ENCODE measurements at regions not wholly inside any gene's neighbourhood (a gene's known extent, or its start where the extent isn't known, plus 50 kb on each side); places are given as distances from the start of the nearest gene placed in this dataset.

- Histone ChIP-seq H3K4me1 (ENCODE audit: control insufficient read depth in 1 of 2, insufficient read depth in 2 of 2, low read depth in 1 of 2, low read length in 1 of 2) (no peaks in the 10 kb centered on the region), H3F3A (replicated peaks; ENCODE audit: insufficient read depth) (no peaks in the 10 kb centered on the region), H3K9me3 (no peaks in the 10 kb centered on the region), H3K27me3 (ENCODE audit: insufficient read depth) (peaks cover 8% of the 10 kb centered on the region; the same call in 1 of the 2 replicates), H3K4me3 (ENCODE audit: low read depth in 2 of 2, low read length in 1 of 2) (no peak overlapping the region), H3K4me2 (no peak overlapping the region), H4K20me1 (ENCODE audit: insufficient read depth) (no peaks in the 10 kb centered on the region), H3K27ac (ENCODE audit: low read depth in 2 of 2, low read length in 1 of 2) (no peak overlapping the region), H3K79me2 (ENCODE audit: insufficient read depth) (no peaks in the 10 kb centered on the region), H3K36me3 (replicated peaks in 1 of 2; ENCODE audit: control insufficient read depth in 1 of 2, insufficient read depth in 2 of 2, low read length in 1 of 2) (no peaks in the 10 kb centered on the region), H3K9ac (no peak overlapping the region), H2AFZ (ENCODE audit: low read depth) (no peak overlapping the region), H3K9me2 (no peaks in the 10 kb centered on the region)
- POLR2A ChIA-PET = no interaction called here
- CTCF ChIA-PET = interaction anchor here (0.6 kb wide), 1 partner anchor 143 kb away, joined by 3 read pairs; no protein-coding TSS in a partner anchor
- TF ChIP-seq RFX5 (IDR thresholded peaks at IDR 0.05; ENCODE audit: low read length) (no peak), SIN3A (IDR thresholded peaks at IDR 0.05; ENCODE audit: borderline replicate concordance, low read depth, low read length) (no peak), GATA2 (CRISPR knock-in tag; IDR thresholded peaks at IDR 0.05) (no peak)
- no peak for DNase-seq
- WGBS (ENCODE audit: low lambda C conversion rate) = 3% methylated on average over 13 of the region's 13 CpGs
Measured at GRCh38 chr19:29385191-29385795, 140.5 kb upstream of the VSTM2B start.

DNA sequence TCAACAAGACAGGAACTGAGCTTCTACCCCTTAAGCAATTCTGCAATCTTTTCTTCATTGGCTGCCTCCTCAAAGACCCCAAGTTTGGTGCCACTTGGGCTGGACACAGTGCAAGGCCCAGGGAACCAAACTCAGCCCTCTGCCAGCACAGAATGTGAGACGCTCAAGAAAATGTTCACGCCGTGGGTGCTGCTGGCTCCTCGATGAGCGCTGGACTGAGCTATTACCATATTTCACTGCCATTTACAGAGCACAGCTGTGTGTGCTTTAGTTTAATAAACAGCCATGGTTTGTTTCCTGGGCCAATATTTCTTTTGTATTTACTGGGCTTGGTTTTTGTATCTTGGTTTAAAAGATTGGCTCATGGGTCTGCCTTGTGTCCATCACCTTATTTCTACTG is 138.8 kb upstream of the VSTM2B start:
- ChIA-PET CTCF (interaction anchor here (1.0 kb wide), 1 partner anchor 14 kb away, joined by 3 read pairs; no protein-coding TSS in a partner anchor), POLR2A (no interaction called here)
- DNase-seq = no peak
- TF ChIP-seq, protein P1, sequence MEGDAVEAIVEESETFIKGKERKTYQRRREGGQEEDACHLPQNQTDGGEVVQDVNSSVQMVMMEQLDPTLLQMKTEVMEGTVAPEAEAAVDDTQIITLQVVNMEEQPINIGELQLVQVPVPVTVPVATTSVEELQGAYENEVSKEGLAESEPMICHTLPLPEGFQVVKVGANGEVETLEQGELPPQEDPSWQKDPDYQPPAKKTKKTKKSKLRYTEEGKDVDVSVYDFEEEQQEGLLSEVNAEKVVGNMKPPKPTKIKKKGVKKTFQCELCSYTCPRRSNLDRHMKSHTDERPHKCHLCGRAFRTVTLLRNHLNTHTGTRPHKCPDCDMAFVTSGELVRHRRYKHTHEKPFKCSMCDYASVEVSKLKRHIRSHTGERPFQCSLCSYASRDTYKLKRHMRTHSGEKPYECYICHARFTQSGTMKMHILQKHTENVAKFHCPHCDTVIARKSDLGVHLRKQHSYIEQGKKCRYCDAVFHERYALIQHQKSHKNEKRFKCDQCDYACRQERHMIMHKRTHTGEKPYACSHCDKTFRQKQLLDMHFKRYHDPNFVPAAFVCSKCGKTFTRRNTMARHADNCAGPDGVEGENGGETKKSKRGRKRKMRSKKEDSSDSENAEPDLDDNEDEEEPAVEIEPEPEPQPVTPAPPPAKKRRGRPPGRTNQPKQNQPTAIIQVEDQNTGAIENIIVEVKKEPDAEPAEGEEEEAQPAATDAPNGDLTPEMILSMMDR (IDR thresholded peaks at IDR 0.05) = no peak
- TF ChIP-seq RCOR1 (IDR thresholded peaks at IDR 0.05; ENCODE audit: low read length) (no peak), PBX3 (IDR thresholded peaks at IDR 0.05) (no peak), GATA2 (CRISPR knock-in tag; IDR thresholded peaks at IDR 0.05) (no peak), MXI1 (IDR thresholded peaks at IDR 0.05; ENCODE audit: low read depth, low read length) (no peak), MEF2A (IDR thresholded peaks at IDR 0.05; ENCODE audit: borderline replicate concordance, low read depth) (no peak), SIN3A (IDR thresholded peaks at IDR 0.05; ENCODE audit: borderline replicate concordance, low read depth, low read length) (no peak), RAD21 (IDR thresholded peaks at IDR 0.05; ENCODE audit: low read length) (no peak), JUND (IDR thresholded peaks at IDR 0.05) (no peak), TEAD4 (IDR thresholded peaks at IDR 0.05; ENCODE audit: borderline replicate concordance, insufficient read depth) (no peak)
- TF ChIP-seq, protein P2, sequence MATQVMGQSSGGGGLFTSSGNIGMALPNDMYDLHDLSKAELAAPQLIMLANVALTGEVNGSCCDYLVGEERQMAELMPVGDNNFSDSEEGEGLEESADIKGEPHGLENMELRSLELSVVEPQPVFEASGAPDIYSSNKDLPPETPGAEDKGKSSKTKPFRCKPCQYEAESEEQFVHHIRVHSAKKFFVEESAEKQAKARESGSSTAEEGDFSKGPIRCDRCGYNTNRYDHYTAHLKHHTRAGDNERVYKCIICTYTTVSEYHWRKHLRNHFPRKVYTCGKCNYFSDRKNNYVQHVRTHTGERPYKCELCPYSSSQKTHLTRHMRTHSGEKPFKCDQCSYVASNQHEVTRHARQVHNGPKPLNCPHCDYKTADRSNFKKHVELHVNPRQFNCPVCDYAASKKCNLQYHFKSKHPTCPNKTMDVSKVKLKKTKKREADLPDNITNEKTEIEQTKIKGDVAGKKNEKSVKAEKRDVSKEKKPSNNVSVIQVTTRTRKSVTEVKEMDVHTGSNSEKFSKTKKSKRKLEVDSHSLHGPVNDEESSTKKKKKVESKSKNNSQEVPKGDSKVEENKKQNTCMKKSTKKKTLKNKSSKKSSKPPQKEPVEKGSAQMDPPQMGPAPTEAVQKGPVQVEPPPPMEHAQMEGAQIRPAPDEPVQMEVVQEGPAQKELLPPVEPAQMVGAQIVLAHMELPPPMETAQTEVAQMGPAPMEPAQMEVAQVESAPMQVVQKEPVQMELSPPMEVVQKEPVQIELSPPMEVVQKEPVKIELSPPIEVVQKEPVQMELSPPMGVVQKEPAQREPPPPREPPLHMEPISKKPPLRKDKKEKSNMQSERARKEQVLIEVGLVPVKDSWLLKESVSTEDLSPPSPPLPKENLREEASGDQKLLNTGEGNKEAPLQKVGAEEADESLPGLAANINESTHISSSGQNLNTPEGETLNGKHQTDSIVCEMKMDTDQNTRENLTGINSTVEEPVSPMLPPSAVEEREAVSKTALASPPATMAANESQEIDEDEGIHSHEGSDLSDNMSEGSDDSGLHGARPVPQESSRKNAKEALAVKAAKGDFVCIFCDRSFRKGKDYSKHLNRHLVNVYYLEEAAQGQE (IDR thresholded peaks at IDR 0.05; ENCODE audit: low read depth, low read length) = no peak
- TF ChIP-seq, protein P3, sequence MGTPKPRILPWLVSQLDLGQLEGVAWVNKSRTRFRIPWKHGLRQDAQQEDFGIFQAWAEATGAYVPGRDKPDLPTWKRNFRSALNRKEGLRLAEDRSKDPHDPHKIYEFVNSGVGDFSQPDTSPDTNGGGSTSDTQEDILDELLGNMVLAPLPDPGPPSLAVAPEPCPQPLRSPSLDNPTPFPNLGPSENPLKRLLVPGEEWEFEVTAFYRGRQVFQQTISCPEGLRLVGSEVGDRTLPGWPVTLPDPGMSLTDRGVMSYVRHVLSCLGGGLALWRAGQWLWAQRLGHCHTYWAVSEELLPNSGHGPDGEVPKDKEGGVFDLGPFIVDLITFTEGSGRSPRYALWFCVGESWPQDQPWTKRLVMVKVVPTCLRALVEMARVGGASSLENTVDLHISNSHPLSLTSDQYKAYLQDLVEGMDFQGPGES (IDR thresholded peaks at IDR 0.05; ENCODE audit: low read depth, low read length) = no peak
- TF ChIP-seq, protein P4, sequence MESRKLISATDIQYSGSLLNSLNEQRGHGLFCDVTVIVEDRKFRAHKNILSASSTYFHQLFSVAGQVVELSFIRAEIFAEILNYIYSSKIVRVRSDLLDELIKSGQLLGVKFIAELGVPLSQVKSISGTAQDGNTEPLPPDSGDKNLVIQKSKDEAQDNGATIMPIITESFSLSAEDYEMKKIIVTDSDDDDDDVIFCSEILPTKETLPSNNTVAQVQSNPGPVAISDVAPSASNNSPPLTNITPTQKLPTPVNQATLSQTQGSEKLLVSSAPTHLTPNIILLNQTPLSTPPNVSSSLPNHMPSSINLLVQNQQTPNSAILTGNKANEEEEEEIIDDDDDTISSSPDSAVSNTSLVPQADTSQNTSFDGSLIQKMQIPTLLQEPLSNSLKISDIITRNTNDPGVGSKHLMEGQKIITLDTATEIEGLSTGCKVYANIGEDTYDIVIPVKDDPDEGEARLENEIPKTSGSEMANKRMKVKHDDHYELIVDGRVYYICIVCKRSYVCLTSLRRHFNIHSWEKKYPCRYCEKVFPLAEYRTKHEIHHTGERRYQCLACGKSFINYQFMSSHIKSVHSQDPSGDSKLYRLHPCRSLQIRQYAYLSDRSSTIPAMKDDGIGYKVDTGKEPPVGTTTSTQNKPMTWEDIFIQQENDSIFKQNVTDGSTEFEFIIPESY (IDR thresholded peaks at IDR 0.05; ENCODE audit: borderline replicate concordance, low read depth) = no peak
- H3K27ac ChIP-seq (ENCODE audit: low read depth in 2 of 2, low read length in 1 of 2) = no peak overlapping the region
- 24% methylated on average over 5 of the region's 5 CpGs for WGBS (ENCODE audit: low lambda C conversion rate)
- no peak overlapping the region for H2AFZ ChIP-seq (ENCODE audit: low read depth)
- H3K79me2 ChIP-seq (ENCODE audit: insufficient read depth) = no peaks in the 10 kb centered on the region
- H3K9me2 ChIP-seq = no peaks in the 10 kb centered on the region
- peaks cover 8% of the 10 kb centered on the region; the same call in 1 of the 2 replicates for H3K27me3 ChIP-seq (ENCODE audit: insufficient read depth)
- H3K4me2 ChIP-seq = no peak overlapping the region
- H4K20me1 ChIP-seq (ENCODE audit: insufficient read depth) = no peaks in the 10 kb centered on the region
- H3K36me3 ChIP-seq (replicated peaks in 1 of 2; ENCODE audit: control insufficient read depth in 1 of 2, insufficient read depth in 2 of 2, low read length in 1 of 2) = no peaks in the 10 kb centered on the region
- H3K4me3 ChIP-seq (ENCODE audit: low read depth in 2 of 2, low read length in 1 of 2) = no peak overlapping the region
- no peaks in the 10 kb centered on the region for H3K9me3 ChIP-seq
- H3F3A ChIP-seq (replicated peaks; ENCODE audit: insufficient read depth) = no peaks in the 10 kb centered on the region
- H3K4me1 ChIP-seq (ENCODE audit: control insufficient read depth in 1 of 2, insufficient read depth in 2 of 2, low read depth in 1 of 2, low read length in 1 of 2) = no peaks in the 10 kb centered on the region
- H3K9ac ChIP-seq = no peak overlapping the region

Data from SK-N-SH (cell line).